HG03378 (cell line): ENCODE measurements at regions not wholly inside any gene's neighbourhood (a gene's known extent, or its start where the extent isn't known, plus 50 kb on each side); places are given as distances from the start of the nearest gene placed in this dataset.

Source experiments
- ATAC-seq: cut with Tn5 transposase; IDR thresholded peaks from one replicate; pipeline ENCODE4 v1.9.1; 2021; ENCODE audit warnings: mild to moderate bottlenecking, moderate library complexity; ENCODE audit not compliant: unreplicated experiment

DNA sequence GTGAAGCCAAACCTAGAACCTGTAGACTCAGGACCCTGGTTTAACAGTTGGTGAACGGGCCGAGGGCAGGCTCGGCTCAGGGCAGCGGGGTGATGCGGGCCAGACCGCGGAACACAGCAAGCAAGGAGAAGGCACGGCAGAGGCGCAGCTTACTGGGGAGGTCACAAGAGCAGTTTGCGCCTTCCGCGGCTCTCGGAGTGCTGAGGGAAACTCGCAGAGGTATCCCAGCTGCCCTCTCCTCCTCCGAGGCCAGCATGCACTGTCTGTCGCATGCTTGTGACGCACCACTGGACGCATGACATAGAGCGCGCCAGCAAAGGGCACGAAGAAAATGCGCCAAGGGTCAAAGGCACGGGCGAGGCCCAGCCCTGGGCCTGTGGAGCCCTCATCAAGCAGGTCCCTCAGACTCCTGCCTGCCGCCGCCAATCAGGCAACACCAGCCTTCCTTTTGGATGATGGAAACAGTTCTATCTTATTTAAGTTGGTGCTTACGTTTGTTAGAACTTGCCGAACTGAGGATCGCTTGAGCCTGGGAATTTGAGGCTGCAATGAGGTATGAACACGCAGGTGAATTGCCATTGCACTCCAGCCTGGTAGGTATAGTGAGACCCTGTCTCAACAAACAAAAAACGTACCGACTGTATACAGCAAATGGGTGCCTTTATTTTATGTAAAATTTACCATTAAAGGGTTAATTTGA lies 574.3 kb upstream of the GHITM start:
- no peak for ATAC-seq

DNA sequence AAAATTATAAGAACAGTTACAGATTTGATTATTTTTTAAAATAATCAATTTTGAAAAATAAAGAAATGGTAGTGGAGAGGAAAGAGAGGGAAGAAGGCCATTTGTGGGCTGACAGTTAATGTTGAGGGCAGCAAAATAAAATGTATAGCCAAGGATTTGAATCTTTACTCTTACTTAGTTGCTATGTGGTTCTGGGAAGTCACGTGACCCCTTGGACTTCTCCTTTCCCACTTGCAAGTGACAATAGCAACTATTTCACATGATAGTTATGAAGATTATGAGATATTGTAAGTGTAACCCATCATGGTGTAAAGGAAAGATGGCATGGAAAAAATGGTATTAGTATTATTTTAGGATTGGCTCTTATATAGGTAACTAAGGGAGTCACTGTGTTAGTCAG lies 567.3 kb upstream of the GHITM start:
- ATAC-seq = no peak

DNA sequence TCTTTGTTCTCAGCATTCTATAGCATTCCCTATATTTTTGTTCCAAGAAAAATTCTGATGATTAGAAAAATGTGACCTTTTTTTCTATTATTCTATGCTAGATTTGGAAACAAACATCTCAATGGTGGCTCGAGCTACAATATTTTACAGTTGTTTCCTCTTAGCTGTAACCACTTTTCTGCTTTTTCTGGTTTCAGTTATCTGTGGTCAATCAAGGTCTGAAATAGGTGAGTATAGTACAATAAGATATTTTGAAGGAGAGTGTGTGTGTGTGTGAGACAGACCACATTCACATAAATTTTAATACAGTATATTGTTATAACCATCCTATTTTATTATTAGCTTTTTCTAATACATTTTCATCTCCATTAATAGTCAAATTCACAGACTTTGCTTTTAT lies 564.5 kb upstream of the GHITM start:
- no peak for ATAC-seq

DNA sequence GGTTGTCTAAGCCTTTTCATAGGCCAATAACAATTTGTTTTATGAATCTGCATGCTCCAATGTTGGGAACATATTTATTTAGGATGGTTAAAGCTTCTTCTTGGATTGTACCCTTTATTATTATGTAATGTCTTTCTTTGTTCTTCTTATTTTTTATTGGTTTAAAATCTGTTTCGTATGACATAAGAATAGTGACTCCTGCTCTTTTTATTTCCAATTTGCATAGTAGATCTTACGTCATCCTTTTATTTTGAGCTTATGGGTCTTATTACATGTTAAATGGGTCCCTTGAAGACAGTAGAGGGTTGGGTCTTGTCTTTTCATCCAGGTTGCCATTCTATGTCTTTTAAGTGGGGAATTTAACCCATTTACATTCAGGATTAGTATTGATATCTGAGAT lies 561.9 kb upstream of the GHITM start:
- ATAC-seq = no peak

DNA sequence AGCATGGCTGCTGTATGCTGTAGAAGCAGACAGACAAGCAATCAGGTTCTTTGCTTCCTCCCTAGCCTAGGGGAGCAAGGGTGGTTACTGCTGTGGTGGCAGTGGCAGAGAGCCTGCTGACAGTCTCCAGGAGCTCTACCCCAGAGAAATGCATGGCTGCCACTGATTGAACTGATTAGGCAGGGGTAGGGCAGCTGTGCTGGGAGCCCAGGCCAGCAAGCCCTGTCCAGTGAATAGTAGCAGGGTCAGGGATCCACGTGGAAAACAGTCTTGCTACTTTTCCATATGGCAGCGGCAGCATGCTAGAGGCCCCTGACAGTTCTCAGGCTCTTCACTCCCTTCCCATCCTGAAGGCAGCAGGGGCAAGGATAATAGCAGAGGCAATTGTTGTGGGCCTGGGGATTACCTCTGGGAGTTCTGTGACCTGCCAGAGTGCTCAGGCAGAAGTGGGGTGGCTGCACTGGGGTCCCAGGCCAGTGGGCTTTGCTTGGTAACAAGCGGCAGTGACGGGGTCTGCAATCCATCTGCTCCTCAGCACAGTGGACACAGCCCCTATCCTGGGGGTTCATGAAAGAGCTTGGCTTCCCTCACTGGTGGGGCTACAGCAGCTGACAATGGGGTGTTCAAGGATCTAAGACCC lies 558.8 kb upstream of the GHITM start:
- ATAC-seq = no peak

DNA sequence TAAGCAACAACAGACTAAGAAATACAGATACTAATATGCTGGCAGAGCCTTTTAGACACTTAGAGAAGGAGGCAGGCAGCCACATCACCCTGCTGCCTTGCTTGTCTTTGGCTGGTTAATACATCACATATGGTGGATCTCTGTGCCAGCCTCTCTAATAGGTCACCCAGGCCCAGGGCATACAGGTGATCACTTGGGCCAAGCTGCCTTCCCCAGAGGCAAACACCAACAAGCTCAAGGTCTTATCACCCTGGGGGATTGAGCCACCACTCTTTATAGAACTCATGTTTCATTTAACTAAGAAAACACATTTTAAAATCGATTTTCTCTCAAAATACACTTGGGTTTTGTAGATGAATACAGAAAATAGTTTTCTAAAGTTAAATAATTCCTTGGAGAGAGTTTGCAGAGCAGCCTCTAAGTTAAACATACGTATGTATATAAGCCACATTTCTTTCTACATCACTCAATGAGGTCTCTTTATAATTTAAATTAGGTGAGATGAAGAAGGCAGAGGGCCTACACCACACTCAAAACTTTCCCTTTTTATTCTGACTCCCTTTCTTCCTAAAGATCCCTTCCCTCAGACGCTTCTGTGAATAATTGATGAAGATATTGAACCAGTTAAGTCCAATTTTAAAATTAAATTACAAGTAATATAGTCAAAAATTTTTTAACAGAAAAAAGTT lies 556.8 kb upstream of the GHITM start:
- no peak for ATAC-seq

DNA sequence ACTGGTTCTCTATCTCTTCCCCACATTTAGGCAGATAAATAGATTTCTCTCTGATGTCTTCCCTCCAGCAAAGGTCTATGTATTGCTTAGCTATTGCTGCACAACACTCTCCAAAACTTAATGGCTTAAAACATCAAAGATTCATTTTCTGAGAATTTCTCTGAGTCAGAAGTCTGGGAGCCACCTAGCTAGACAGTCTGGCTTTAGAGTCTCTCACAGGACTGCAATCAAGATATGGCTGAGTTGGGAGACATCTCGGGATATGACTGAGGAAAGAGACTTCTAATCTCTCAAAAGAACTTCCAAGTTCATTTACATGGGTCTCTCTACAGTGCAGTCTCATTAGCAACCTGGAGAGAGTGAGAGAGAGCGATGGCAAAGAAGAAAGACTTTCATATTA lies 553.6 kb upstream of the GHITM start:
- no peak for ATAC-seq

DNA sequence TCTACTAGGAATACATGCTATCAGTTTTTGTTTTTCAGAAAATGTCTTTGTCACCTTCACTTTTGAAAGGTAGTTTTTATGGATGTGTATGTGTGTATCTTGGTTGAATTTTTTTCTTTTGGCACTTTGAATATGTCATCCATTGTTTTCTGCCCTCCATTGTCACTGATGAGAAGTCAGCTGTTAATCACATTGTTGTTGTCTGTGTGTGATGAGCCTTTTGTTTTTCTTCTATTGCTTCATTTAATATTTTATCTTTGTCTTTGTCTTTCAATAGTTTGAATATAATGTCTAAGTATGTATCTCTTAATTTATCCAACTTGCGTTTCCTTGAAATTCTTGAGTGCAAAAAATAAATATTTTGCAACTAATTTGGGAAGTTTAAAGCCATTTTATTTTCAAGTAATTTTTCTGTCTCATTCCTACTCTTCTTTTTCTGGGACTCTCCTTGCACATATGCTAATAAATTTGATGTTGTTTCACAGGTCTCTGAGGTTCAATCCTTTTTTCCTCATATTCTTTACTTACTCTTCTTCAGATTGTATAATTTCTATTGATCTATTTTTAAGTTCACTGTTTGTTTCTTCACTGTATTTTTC lies 546.9 kb upstream of the GHITM start:
- no peak for ATAC-seq

DNA sequence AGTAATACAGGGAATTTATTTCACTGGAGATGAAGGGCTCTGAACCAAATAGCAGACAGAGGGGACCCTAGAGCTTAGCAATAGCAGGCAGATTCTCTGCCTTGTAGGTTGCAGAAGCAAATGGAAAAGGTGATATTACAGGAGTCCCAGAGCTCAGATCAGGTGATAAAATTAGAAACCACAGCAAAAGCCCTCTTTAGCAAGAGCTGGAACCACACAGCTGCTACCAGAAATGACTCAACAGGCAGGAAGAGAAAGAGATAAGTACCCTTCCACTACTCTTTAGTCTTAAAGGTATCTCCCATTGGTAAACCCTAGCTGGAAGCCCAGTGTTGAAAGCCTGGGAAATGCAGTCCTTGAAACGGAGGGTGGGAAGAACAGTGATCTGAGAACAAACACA lies 535.6 kb upstream of the GHITM start:
- peak; percentile 99 for ATAC-seq

DNA sequence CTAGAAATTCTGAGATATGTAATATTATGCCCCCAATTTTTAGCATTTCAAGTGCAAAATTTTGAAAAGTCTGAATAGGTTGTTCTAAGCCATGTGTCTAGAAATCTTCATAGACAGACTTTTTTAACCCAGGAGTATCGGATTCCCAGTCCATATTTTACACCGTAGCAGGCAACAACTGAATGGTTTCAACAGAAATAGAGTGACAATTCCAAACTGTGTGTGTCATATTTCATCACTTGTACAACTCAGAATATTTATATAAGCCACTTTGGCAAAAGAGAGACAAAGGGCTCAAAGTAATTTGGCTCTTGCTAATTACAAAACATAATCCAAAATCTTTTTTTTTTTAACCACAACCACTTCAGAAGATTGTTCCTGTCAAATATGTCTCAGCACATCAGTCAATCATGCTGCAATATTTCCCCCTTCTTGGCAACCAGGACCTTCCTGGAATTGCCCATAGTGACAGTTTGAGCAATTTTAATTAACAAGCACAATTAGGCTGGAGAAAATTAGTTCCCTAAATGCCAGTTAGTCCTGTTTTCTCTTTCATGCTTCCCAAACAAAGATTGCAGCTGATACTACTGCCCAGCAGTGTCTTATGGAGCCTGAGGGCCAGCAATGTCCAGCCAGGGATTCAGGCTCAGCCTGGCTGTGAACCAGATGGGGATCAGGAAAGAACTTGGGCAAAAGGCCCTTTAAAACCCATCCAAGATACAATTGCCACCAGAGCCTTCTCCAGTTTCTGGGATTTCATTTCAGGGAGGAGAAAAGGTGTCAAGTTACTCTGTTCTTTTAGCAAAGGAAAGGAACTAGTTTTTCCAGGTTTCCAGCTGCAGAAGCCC lies 533.3 kb upstream of the GHITM start:
- no peak for ATAC-seq

DNA sequence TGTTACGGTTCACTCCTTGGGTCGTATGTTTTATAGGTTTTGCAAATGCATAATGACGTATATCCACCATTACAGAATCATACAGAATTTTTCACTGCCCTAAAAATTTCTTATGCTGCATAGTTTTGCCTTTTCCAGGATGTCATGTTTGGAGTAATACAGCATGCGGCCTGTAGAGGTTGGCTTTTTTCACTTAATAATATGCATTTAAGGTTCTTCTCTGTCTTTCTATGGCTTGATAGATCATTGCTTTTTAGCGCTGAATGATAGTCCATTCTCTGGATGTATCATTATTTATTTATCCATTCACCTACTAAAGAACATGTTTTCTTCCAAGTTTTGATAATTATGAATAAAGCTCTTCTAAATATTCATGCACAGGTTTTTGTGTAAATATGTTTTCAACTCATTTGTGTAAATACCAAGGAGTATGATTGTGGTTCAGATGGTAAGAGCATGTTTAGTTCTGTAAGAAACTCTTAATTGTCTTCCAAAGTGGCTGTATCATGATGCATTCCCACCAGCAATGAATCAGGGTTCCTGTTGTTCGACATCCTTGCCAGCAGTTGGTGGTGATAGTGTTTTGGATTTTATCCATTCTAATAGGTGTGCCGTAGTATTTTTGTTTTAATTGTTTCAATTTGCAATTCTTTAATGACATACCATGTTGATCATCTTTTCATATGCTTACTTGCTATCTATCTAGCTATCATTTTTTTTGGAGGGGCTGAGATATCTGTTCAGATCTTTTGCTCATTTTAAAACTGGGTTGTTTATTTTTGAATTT lies 531.2 kb upstream of the GHITM start:
- ATAC-seq = no peak

DNA sequence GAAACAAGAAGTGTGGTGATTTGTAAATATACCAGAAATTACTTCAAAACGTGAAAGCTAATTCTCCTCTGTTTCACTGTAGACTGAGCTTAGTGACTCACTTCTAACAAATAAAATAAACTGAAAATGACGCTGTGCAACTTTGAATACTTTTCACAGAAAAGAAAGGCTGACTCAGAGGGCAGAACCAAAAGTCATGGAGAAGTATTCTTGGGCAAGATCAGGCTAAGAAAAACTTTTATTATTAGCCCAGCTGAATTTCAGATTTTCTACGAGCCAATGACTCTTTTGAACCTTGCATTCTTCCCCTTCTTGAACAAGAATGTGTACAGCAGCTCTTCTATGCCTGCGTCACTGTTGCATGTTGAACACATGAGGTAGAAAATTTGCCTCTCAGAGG lies 527.3 kb upstream of the GHITM start:
- ATAC-seq = no peak

DNA sequence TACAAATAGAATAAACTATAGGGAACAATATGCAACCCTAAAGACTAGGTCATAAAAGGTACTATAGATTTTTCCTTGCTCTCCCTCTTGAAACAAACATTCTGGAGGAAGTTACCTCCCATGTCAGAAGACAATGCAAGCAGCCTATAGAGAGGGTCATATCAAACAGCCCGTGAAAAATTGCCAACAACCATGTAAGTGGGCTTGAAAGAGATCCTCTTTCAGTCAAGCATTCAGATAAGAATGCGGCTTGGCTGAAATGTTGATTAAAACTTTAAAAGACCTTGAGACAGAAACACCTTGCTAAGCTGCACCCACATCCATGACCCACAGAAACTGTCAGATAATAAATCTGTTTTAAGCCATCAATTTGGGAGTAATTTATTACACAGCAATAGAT lies 526.6 kb upstream of the GHITM start:
- ATAC-seq = no peak

DNA sequence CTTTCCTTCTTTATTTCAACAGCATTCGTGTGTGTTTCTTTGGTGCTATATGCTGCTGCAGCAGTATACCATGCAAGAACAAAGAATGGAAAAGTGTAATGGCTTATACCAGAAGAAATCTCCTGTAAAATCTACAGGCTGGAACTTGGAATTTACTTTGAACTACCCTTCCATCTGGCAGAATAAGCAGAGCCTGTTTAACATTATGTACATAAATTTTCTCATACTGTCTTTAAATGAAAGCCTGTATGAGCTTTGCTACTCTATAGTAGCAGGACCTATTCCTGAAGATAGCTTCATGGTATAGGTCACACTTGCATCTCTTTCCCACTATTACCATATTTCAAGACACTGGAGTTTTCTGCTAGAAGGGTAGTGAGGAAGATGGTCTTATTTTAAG lies 522.1 kb upstream of the GHITM start:
- ATAC-seq = no peak

DNA sequence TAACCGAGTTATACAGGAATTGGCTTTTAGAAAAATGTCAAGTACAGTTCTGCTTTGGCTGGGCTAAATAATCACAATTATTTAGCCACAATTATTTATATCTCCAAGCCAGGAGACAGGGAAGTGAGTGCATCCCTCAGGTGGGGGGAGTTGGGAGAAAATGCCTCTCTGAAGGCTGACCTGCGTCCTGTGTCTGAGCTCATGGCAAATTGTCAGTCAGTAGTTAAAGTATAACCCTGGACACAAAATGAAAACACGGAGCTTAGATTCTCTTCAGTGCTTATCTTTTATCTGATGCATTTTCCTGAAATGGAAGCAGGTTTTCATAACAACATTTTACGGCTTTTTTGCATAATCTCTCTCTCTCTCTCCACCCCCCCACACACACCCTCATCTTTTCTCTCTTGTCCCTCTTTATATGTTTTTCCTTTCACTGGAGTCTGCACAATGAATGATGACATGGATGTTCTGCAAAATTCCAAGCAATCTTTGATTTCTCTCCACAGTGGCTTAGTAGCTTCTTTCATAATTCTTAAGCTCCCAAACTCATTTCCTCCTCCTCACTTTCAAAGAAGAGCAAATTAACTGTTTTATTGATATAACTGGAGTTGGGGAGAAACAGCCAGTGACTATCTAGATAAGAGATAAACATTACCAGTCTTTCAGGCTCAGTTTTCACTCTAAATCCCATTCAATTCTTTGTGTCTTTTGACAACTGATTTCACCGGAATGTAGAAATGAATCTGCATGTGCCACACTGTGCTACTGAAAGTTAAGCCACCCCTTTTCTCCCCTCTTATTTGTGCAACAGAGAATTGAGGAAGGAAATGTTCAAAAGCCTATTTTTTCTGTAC lies 521.4 kb upstream of the GHITM start:
- ATAC-seq = no peak

DNA sequence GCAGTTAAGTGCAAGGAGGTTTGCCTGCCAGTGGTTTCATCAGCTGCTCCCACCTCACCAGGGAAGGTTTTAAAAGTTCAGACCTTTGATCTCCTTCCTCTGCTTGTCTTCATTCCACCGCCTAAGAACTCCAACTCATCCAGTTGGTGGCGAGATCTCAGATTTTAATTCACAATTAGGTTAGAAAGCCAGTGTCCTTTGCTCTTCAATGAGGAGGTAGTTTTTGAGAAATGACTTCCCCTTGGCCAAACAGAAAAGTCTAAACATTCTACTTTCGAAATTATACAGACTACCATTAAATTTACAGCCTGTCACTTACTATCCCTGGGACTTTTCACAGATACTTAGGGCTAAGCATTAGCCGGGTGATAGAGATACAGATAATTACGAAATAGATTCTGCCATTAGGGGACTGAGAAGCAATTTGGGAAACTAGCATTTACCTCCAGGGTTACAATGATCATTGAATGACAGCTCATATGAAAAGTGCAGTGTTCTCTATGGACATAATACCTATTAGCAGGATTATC lies 513.4 kb upstream of the GHITM start:
- no peak for ATAC-seq

DNA sequence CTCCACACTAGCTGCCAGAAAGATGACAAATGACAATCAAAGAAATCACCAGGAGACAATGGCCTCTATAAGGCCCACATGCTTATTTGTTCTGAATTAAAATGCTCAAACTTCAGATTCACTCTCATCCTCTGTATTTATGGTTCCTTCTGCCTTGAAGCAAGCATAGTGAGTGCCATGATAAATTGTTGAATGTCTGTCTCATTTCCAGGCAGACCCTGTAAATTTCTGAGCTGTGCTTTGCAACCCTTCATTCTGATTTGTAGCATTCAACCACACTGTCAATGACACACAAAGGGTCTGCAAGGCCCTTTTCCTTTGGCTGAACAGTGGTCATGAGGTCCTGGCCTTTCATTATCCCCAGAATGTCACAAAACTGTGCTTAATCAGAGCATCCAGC lies 506.6 kb upstream of the GHITM start:
- no peak for ATAC-seq

DNA sequence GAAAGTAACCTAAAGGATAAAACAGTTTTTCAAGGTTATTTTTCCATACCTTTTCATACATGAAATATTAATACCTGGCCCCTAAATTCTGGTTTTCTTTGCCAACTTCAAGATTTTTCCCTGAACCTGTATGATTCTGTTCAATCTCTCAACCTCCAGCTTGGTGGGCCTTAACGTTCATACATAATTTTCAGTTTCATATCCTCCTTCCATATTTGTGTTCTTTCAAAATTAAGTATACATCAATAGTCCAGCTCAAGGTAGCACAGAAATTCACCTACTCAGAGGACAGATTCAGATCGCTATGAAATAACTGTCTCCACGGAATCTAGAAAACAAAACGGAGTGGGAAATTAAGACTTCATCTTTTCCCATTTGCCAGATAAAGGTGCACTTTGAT lies 505.8 kb upstream of the GHITM start:
- ATAC-seq = no peak

DNA sequence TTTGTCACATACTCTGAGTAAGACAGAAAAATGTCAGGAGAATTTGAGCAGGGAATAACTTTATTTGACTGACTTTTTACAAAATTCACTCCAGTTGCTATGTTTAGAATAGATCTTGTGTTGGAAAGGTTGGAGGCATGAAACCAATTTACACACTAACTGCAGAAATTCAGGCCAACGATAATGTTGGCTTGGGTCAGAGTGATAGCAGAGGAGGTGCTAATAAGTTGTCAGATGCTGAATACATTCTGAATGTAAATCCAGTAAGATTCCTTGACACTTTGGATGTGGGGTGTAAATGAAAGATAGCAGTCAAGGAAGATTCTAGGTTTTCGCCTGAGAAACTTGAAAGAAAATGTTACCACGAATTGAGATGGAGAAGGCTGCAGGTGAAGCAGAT lies 502.5 kb upstream of the GHITM start:
- no peak for ATAC-seq
